DND-41 (cell line): ENCODE measurements at regions not wholly inside any gene's neighbourhood (a gene's known extent, or its start where the extent isn't known, plus 50 kb on each side); places are given as distances from the start of the nearest gene placed in this dataset.

Experiments
- EZH2 ChIP-seq: IDR thresholded peaks from 3 replicates; pipeline ENCODE4 v1.6.1; 2012; ENCODE audit warnings: borderline replicate concordance, low read depth, mild to moderate bottlenecking, moderate library complexity, low read length, inconsistent platforms; ENCODE audit not compliant: severe bottlenecking
- TF ChIP-seq, protein P1 (sequence below): IDR thresholded peaks from 2 replicates; pipeline ENCODE4 v1.5.1; 2012; ENCODE audit warnings: borderline replicate concordance, low read length, moderate library complexity, mild to moderate bottlenecking; ENCODE audit not compliant: poor library complexity, severe bottlenecking; ENCODE audit errors: extremely low read depth

DNA sequence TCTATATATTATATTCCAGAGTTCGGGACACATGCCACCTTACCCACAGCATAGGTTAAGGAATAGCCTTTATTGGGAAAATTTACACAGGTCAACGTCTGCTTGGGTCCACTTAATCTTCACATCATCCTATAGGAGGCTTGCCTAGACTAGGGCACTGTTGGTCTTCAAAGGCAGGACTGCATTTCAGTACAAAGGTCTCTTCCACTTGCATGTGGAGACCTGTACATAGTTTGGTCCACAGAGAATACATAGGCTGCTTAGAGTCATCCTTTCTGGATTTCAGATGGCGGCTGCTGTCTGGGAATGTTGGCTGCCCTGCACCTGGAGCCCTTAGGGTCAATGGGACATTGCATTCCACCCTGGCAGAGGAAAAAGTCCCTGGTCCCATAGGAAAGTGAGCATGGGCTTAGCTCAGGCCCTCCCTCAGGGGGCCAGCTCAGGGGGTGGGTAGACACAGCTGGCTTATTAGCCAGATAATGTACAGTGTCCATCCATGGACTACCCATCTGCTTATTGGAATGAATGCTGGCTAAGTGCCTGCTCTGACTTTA is 75.3 kb upstream of the TGFBR2 start:
- TF ChIP-seq, protein P1, sequence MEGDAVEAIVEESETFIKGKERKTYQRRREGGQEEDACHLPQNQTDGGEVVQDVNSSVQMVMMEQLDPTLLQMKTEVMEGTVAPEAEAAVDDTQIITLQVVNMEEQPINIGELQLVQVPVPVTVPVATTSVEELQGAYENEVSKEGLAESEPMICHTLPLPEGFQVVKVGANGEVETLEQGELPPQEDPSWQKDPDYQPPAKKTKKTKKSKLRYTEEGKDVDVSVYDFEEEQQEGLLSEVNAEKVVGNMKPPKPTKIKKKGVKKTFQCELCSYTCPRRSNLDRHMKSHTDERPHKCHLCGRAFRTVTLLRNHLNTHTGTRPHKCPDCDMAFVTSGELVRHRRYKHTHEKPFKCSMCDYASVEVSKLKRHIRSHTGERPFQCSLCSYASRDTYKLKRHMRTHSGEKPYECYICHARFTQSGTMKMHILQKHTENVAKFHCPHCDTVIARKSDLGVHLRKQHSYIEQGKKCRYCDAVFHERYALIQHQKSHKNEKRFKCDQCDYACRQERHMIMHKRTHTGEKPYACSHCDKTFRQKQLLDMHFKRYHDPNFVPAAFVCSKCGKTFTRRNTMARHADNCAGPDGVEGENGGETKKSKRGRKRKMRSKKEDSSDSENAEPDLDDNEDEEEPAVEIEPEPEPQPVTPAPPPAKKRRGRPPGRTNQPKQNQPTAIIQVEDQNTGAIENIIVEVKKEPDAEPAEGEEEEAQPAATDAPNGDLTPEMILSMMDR: no peak
- no peak for TF ChIP-seq EZH2
